ENCODE measurements at regions not wholly inside any gene's neighbourhood (a gene's known extent, or its start where the extent isn't known, plus 50 kb on each side); places are given as distances from the start of the nearest gene placed in this dataset.

GRCh38 chr3:10625323-10625722 is 119.9 kb upstream of the ATP2B2 start:
- H3K27ac Mint-ChIP-seq = no peak overlapping the region
- H3K36me3 Mint-ChIP-seq (ENCODE audit: low read depth) = no peaks in the 10 kb centered on the region
- no peaks in the 10 kb centered on the region for H3K4me1 Mint-ChIP-seq (ENCODE audit: low read depth)
- intact Hi-C loops (cut with micrococcal nuclease) = no loop called here
- H3K27me3 Mint-ChIP-seq = peaks cover 7% of the 10 kb centered on the region
- H3K4me3 Mint-ChIP-seq = no peak overlapping the region
- no peaks in the 10 kb centered on the region for H3K9me3 Mint-ChIP-seq

- H3K27me3 Mint-ChIP-seq = peaks cover 4% of the 10 kb centered on the region
- no peak overlapping the region for H3K27ac Mint-ChIP-seq
- no peaks in the 10 kb centered on the region for H3K9me3 Mint-ChIP-seq
- H3K4me3 Mint-ChIP-seq = no peak overlapping the region
- intact Hi-C loops (cut with micrococcal nuclease) = no loop called here
- H3K36me3 Mint-ChIP-seq (ENCODE audit: low read depth) = no peaks in the 10 kb centered on the region
- no peaks in the 10 kb centered on the region for H3K4me1 Mint-ChIP-seq (ENCODE audit: low read depth)
These were observed 122.6 kb upstream of the ATP2B2 start for GRCh38 chr3:10627884-10628572.

- H3K4me3 Mint-ChIP-seq = no peak overlapping the region
- no peaks in the 10 kb centered on the region for H3K4me1 Mint-ChIP-seq (ENCODE audit: low read depth)
- H3K27ac Mint-ChIP-seq = no peak overlapping the region
- peaks cover 5% of the 10 kb centered on the region for H3K27me3 Mint-ChIP-seq
- intact Hi-C loops (cut with micrococcal nuclease) = no loop called here
- no peaks in the 10 kb centered on the region for H3K9me3 Mint-ChIP-seq
- no peaks in the 10 kb centered on the region for H3K36me3 Mint-ChIP-seq (ENCODE audit: low read depth)
These were observed 123.7 kb upstream of the ATP2B2 start for GRCh38 chr3:10628891-10629670.

- intact Hi-C loops (cut with micrococcal nuclease) = no loop called here
- Mint-ChIP-seq H3K36me3 (ENCODE audit: low read depth) (no peaks in the 10 kb centered on the region), H3K9me3 (no peaks in the 10 kb centered on the region), H3K4me1 (ENCODE audit: low read depth) (no peaks in the 10 kb centered on the region), H3K27ac (no peak overlapping the region), H3K4me3 (no peak overlapping the region), H3K27me3 (peaks cover 10% of the 10 kb centered on the region)
These were observed 124.3 kb upstream of the ATP2B2 start for GRCh38 chr3:10629671-10630040.

GRCh38 chr3:10631224-10631623 is 125.8 kb upstream of the ATP2B2 start:
- Mint-ChIP-seq H3K36me3 (ENCODE audit: low read depth) (no peaks in the 10 kb centered on the region), H3K4me1 (ENCODE audit: low read depth) (no peaks in the 10 kb centered on the region), H3K4me3 (no peak overlapping the region), H3K27me3 (peaks cover 10% of the 10 kb centered on the region), H3K27ac (no peak overlapping the region), H3K9me3 (no peaks in the 10 kb centered on the region)
- intact Hi-C loops (cut with micrococcal nuclease) = no loop called here

GRCh38 chr3:10632125-10632524 is 126.7 kb upstream of the ATP2B2 start:
- H3K36me3 Mint-ChIP-seq (ENCODE audit: low read depth) = no peaks in the 10 kb centered on the region
- H3K4me1 Mint-ChIP-seq (ENCODE audit: low read depth) = no peaks in the 10 kb centered on the region
- H3K27me3 Mint-ChIP-seq = peaks cover 10% of the 10 kb centered on the region

GRCh38 chr3:10632741-10633140 is 127.4 kb upstream of the ATP2B2 start:
- intact Hi-C loops (cut with micrococcal nuclease) = no loop called here
- Mint-ChIP-seq H3K27me3 (peaks cover 10% of the 10 kb centered on the region), H3K9me3 (peaks cover 8% of the 10 kb centered on the region), H3K4me1 (ENCODE audit: low read depth) (no peaks in the 10 kb centered on the region), H3K36me3 (ENCODE audit: low read depth) (no peaks in the 10 kb centered on the region), H3K4me3 (no peak overlapping the region), H3K27ac (no peak overlapping the region)

More at GRCh38 chr3:10632125-10632524, 126.7 kb upstream of the ATP2B2 start:
- no peak overlapping the region for H3K4me3 Mint-ChIP-seq
- peaks cover 2% of the 10 kb centered on the region for H3K9me3 Mint-ChIP-seq
- intact Hi-C loops (cut with micrococcal nuclease) = no loop called here
- no peak overlapping the region for H3K27ac Mint-ChIP-seq

GRCh38 chr3:10635446-10636076 is 130.2 kb upstream of the ATP2B2 start:
- peaks cover 12% of the 10 kb centered on the region for H3K9me3 Mint-ChIP-seq

GRCh38 chr3:10637342-10637741 is 132.0 kb upstream of the ATP2B2 start:
- H3K9me3 Mint-ChIP-seq = peaks cover 12% of the 10 kb centered on the region
- no peaks in the 10 kb centered on the region for H3K36me3 Mint-ChIP-seq (ENCODE audit: low read depth)
- no peaks in the 10 kb centered on the region for H3K4me1 Mint-ChIP-seq (ENCODE audit: low read depth)
- peaks cover 13% of the 10 kb centered on the region for H3K27me3 Mint-ChIP-seq
- intact Hi-C loops (cut with micrococcal nuclease) = no loop called here
- H3K4me3 Mint-ChIP-seq = no peak overlapping the region
- no peak overlapping the region for H3K27ac Mint-ChIP-seq

More at GRCh38 chr3:10635446-10636076, 130.2 kb upstream of the ATP2B2 start:
- no peak overlapping the region for H3K4me3 Mint-ChIP-seq
- H3K27me3 Mint-ChIP-seq = peaks cover 12% of the 10 kb centered on the region
- H3K4me1 Mint-ChIP-seq (ENCODE audit: low read depth) = no peaks in the 10 kb centered on the region
- no peaks in the 10 kb centered on the region for H3K36me3 Mint-ChIP-seq (ENCODE audit: low read depth)
- no peak overlapping the region for H3K27ac Mint-ChIP-seq
- intact Hi-C loops (cut with micrococcal nuclease) = no loop called here

- no peaks in the 10 kb centered on the region for H3K4me1 Mint-ChIP-seq (ENCODE audit: low read depth)
- no peaks in the 10 kb centered on the region for H3K36me3 Mint-ChIP-seq (ENCODE audit: low read depth)
- H3K9me3 Mint-ChIP-seq = peaks cover 12% of the 10 kb centered on the region
- H3K4me3 Mint-ChIP-seq = no peak overlapping the region
- H3K27ac Mint-ChIP-seq = no peak overlapping the region
- H3K27me3 Mint-ChIP-seq = peaks cover 13% of the 10 kb centered on the region
- intact Hi-C loops (cut with micrococcal nuclease) = no loop called here
These were observed 133.1 kb upstream of the ATP2B2 start for GRCh38 chr3:10638466-10638865.

GRCh38 chr3:10641760-10642159 is 136.4 kb upstream of the ATP2B2 start:
- H3K4me1 Mint-ChIP-seq (ENCODE audit: low read depth) = no peaks in the 10 kb centered on the region
- intact Hi-C loops (cut with micrococcal nuclease) = no loop called here
- H3K27ac Mint-ChIP-seq = no peak overlapping the region
- no peak overlapping the region for H3K4me3 Mint-ChIP-seq
- H3K27me3 Mint-ChIP-seq = peaks cover 7% of the 10 kb centered on the region
- peaks cover 12% of the 10 kb centered on the region for H3K9me3 Mint-ChIP-seq
- no peaks in the 10 kb centered on the region for H3K36me3 Mint-ChIP-seq (ENCODE audit: low read depth)

- no peaks in the 10 kb centered on the region for H3K36me3 Mint-ChIP-seq (ENCODE audit: low read depth)
- no peaks in the 10 kb centered on the region for H3K4me1 Mint-ChIP-seq (ENCODE audit: low read depth)
- no peak overlapping the region for H3K27ac Mint-ChIP-seq
- H3K4me3 Mint-ChIP-seq = no peak overlapping the region
- no peaks in the 10 kb centered on the region for H3K9me3 Mint-ChIP-seq
- H3K27me3 Mint-ChIP-seq = peaks cover 7% of the 10 kb centered on the region
- intact Hi-C loops (cut with micrococcal nuclease) = no loop called here
These were observed 138.8 kb upstream of the ATP2B2 start for GRCh38 chr3:10644189-10644588.

GRCh38 chr3:10645800-10646199 is 140.4 kb upstream of the ATP2B2 start:
- intact Hi-C loops (cut with micrococcal nuclease) = no loop called here
- H3K4me3 Mint-ChIP-seq = no peak overlapping the region
- no peaks in the 10 kb centered on the region for H3K9me3 Mint-ChIP-seq
- H3K27ac Mint-ChIP-seq = no peak overlapping the region
- no peaks in the 10 kb centered on the region for H3K27me3 Mint-ChIP-seq
- no peaks in the 10 kb centered on the region for H3K36me3 Mint-ChIP-seq (ENCODE audit: low read depth)
- no peaks in the 10 kb centered on the region for H3K4me1 Mint-ChIP-seq (ENCODE audit: low read depth)

GRCh38 chr3:10646531-10647335 is 141.3 kb upstream of the ATP2B2 start:
- no peaks in the 10 kb centered on the region for H3K36me3 Mint-ChIP-seq (ENCODE audit: low read depth)
- intact Hi-C loops (cut with micrococcal nuclease) = no loop called here
- H3K4me1 Mint-ChIP-seq (ENCODE audit: low read depth) = no peaks in the 10 kb centered on the region
- no peak overlapping the region for H3K27ac Mint-ChIP-seq
- H3K27me3 Mint-ChIP-seq = no peaks in the 10 kb centered on the region
- no peaks in the 10 kb centered on the region for H3K9me3 Mint-ChIP-seq
- no peak overlapping the region for H3K4me3 Mint-ChIP-seq

Data from dendritic cell treated with granulocyte-macrophage colony-stimulating factor and Interleukin-4, amounts not matched to agents 40 ng/mL and 50 ng/mL, for 4 days (primary cell).